ENCODE measurements at regions not wholly inside any gene's neighbourhood (a gene's known extent, or its start where the extent isn't known, plus 50 kb on each side); places are given as distances from the start of the nearest gene placed in this dataset.
"Not testable (repeated sequence)": the region's sequence is repeated elsewhere in the genome, so short reads cannot be mapped to it uniquely, and the experiment has no call there.

GRCh38 chr7:10439027-10439426 is 534.6 kb upstream of the PHF14 start:
- no peak for DNase-seq (ENCODE audit: low read depth)

- no peak for DNase-seq (ENCODE audit: low read depth)
Measured at GRCh38 chr7:10455936-10456335, 517.7 kb upstream of the PHF14 start.

DNA sequence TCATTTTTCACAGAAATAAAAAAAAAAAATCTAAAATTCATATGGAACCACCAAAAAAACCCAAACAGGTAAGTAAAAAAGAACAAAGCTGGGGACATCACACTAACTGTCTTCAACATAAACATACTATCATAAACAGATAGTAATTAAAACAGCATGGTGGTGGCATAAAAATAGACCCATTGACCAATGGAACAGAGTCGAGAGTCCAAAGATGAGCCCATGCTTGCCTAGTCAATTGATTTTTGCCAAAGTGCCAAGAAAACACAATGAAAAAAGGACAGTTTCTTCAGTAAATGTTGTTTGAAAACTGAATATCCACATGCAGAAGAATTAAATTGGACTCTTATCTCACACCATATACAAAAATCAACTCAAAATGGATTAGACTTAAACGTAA is 513.2 kb upstream of the PHF14 start:
- DNase-seq (ENCODE audit: low read depth), result no peak

- no peak for DNase-seq (ENCODE audit: low read depth)
Measured at GRCh38 chr7:10463701-10464100, 510.0 kb upstream of the PHF14 start.

DNA sequence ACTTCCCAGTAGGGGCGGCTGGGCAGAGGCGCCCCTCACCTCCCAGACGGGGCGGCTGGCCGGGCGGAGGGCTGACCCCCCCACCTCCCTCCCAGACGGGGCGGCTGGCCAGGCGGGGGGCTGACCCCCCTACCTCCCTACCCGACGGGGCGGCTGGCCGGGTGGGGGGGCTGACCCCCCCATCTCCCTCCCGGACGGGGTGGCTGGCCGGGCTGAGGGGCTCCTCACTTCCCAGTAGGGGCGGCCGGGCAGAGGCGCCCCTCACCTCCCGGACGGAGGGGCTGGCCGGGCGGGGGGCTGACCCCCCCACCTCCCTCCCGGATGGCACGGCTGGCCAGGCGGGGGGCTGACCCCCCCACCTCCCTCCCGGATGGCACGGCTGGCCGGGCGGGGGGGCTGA is 508.1 kb upstream of the PHF14 start:
- not testable (repeated sequence) for DNase-seq (ENCODE audit: low read depth)

DNA sequence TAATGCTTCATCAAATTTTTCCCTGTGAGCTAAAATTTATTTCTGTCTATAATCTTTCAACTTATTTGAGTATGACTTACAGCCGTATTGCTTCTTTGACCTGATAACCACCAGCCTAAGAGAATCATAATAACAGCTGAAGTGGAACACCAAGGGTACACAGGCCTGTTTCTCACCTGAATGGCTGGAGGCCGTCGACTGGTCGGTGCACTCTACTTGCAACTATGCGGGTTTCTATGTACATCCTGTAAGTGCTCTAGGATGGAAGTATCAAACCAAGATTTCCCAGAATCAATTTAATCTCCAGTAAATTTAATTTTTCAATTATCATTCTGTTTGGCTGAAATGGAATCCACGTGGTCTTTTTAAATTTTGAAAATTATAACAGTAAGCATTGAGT is 504.8 kb upstream of the PHF14 start:
- DNase-seq (ENCODE audit: low read depth), result no peak

DNA sequence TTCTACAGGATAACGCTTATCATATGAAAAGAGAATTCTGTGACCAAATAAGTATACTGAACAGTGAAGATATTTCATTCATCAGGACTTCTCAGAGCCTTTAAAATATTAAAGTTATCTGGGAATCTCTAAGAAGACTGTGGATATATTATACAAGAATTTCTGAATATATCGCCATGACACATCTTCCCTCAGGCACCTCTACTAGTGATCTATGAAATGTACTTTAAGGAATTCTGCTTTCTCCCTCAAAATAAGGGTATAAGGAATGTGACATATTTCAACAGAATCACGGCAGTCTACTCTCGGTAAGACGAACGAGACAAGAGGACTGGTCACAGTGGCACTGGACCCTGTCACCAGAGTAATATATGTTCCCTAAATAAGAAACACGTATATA is 504.2 kb upstream of the PHF14 start:
- no peak for DNase-seq (ENCODE audit: low read depth)

DNA sequence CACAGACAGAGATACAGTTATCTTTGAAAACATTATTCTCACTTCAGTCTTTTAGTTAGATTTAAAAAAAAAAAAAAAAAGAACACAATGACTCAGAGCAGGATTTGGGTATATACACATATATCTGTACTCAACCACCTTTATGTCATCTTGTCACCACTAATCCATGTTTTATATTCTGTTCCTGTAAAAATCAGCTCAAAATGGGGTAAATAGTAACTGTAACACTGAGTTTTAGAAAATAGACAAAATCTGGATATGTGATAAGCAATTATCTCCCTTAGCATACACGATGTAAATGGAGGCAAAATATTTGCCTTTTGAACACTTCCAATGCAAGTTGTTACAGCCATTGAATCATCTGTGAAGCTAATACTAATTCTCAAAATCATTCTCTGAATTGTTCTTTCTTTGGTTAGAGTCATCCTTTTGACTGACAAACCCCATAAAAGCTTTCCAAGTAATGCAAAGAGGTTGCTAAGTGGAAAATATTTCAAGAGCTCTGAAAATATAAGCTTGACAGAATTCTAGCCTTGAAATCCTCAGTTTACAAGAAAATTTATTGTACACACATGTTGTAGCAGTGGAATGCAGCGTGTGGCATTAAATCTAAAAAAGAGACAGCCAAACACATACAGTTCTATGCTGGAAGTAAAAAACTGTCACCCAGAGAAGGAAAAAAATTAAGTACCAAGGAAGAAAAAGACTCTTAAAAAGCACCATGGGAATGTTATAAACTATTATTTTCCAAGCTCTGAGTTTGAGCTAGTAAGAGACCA is 502.2 kb upstream of the PHF14 start:
- DNase-seq (ENCODE audit: low read depth), result no peak

- DNase-seq (ENCODE audit: low read depth), result no peak
Measured at GRCh38 chr7:10472115-10472514, 501.6 kb upstream of the PHF14 start.

DNA sequence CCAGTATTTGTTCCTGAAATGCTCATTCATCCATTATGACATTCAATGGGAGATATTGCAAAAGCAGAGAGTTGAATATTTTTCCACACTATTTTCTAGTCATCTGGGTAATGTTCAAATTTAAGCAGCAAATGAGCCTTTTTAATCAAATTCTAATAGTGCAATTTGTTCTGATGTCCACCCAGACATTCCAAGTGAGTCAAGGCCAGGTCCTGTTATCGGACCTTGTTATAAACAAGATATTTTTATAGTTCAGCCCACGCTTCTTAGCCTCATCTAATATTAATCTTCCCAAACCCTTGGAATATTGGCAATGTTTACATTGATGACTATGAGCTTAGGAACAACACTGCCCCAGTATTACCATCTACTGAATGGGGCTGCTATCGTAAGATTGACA is 500.1 kb upstream of the PHF14 start:
- DNase-seq (ENCODE audit: low read depth), result no peak

DNA sequence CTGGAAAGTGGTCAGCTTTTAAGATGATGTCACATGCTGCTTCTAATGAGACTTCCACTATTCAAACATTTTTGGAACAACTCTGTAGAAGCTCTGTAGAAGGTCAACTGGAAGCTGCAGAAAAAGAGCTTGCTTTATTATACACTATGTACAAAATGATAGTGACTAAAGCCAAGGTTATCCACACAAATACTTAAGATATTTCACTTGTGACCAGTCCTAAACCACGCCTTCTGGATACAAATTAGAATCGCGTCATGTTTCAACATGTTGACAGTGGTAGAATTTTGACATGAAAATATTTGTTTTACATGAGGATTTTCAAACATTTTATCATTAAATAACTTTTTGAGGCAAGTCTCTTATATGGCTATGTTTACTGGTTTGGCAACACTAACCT is 499.6 kb upstream of the PHF14 start:
- DNase-seq (ENCODE audit: low read depth), result peak; percentile 13

DNA sequence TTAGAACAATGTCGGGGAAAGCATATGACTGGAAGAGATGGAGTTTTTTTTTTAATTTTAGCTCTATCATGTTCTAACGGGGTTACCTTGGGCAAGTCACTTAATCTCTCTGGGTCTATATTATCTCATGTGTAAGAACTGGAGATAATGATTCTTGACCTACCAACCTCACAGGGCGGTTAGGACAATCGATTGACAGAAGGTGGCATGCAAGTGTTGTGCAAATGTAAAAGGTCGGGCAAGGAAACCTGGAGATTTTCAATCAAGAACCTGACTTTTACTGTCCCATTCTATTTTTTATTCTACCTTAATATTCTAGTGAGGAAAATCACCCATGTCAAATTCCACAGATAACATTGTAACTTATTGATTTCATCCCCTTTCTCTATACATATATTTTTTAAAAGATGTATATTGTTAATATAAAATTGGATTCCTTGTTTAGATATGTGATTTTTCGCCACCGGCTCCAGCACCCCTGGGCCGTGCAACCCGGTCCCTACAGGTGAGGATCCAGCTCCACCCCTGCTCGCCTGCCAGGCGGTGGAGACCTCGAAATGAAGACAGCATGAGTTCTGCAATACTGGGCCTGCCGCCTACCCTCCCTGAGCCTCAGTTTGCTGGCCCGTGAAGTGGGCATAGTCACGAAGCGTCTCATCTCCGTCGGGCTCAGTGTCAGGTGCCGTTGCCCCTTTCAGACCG is 497.6 kb upstream of the PHF14 start:
- DNase-seq (ENCODE audit: low read depth), result no peak

GRCh38 chr7:10476642-10477041 is 497.0 kb upstream of the PHF14 start:
- DNase-seq (ENCODE audit: low read depth), result no peak

DNA sequence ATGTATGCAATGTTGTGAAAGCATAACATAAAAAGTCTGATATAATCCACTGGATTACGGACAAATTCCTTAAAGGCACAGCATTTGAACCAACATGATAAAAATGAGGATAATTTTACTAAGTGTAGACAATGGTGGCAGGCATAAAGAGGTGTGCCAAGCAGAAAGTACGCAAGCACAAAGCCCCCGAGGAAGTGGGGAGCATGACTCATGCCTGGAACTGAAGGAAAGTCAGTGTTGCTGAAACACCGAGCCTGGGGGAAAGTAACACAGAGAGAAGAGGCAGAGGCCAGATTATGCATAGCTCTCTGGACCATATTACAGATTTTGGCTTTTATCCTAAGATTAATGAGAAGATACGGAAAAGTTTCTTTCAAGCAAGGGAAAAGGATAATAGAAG is 490.0 kb upstream of the PHF14 start:
- peak; percentile 77 for DNase-seq (ENCODE audit: low read depth)

DNA sequence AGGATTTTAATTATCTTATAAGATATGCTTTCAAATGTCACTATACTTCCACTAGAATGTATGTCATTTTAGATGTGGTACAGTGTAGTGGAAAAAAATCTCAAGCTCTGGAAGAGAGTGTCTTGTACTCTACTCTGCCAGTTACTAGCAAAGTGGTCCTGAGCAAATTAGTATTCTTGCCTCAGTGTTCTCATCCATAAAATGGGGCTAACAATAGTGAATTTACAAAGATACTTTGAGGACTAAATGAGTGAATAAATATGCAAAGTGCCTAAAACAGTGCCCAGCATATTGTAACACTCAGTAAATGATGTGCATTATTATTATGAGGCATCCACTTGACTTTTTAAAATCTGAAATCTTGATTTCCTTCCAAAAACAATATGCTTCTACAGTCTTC is 488.9 kb upstream of the PHF14 start:
- no peak for DNase-seq (ENCODE audit: low read depth)

DNA sequence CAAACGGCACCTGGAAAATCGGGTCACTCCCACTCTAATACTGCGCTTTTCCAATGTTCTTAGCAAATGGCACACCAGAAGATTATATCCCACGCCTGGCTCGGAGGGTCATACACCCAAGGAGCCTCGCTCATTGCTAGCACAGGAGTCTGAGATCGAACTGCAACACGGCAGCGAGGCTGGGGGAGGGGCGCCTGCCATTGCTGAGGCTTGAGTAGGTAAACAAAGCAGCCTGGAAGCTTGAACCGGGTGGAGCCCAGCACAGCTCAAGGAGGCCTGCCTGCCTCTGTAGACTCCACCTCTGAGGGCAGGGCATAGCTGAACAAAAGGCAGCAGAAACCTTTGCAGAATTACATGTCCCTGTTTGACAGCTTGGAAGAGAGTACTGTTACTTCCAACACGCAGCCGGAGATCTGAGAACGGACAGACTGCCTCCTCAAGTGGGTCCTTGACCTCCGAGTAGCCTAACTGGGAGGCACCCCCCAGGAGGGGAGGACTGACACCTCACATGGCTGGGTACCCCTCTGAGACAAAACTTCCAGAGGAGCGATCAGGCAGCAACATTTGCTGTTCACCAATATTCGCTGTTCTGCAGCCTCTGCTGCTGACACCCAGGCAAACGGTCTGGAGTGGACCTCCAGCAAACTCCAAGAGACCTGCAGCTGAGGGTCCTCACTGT is 472.3 kb upstream of the PHF14 start:
- not testable (repeated sequence) for DNase-seq (ENCODE audit: low read depth)

DNA sequence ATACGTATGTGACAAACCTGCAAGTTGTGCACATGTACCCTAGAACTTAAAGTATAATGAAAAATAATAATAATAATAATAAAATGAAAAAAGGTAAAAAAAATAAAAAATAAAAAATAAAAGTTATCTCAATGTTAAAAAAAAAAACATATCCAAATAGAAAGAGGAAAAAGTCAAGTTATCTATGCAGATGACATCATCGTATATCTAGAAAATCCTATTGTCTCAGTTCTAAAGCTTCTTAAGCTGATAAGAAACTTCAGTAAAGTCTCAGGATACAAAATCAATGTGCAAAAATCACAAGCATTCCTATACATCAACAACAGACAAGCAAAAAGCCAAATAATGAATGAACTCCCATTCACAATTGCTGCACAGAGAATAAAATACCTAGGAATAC is 466.6 kb upstream of the PHF14 start:
- DNase-seq (ENCODE audit: low read depth), result no peak

- DNase-seq (ENCODE audit: low read depth), result no peak
Measured at GRCh38 chr7:10521306-10521705, 452.4 kb upstream of the PHF14 start.

DNA sequence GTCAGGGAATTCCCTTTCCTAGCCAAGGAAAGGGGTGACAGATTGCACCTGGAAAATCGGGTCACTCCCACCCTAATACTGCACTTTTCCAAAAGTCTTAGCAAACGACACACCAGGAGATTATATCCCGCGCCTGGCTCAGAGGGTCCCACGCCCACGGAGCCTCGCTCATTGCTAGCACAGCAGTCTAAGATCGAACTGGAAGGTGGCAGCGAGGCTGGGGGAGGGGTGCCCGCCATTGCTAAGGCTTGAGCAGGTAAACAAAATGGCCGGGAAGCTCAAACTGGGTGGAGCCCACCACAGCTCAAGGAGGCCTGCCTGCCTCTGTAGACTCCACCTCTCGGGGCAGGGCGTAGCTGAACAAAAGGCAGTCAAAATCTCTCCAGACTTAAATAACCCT is 440.2 kb upstream of the PHF14 start:
- DNase-seq (ENCODE audit: low read depth), result not testable (repeated sequence)

GRCh38 chr7:10536561-10536960 is 437.1 kb upstream of the PHF14 start:
- no peak for DNase-seq (ENCODE audit: low read depth)

DNA sequence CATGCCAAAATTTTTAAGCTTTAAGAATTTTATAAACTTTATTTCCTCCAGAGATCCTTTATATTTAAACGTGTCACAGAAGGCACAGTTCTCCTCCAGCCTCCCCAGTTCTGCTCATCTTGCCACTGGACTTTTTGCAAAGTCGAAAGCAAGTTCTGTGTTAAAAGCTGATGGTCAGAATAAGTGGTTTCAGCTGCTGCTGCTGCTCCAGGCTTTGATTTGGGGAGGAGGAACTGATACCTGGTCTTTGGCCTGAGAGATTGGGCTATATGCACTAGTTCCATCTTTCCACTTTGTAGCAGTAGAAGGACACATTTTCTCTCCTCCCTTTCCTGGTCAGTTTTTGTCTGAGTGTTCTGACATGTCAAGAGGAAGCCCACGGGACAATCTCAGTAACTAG is 435.9 kb upstream of the PHF14 start:
- DNase-seq (ENCODE audit: low read depth), result no peak

- no peak for DNase-seq (ENCODE audit: low read depth)
Measured at GRCh38 chr7:10557375-10557774, 416.3 kb upstream of the PHF14 start.

DNA sequence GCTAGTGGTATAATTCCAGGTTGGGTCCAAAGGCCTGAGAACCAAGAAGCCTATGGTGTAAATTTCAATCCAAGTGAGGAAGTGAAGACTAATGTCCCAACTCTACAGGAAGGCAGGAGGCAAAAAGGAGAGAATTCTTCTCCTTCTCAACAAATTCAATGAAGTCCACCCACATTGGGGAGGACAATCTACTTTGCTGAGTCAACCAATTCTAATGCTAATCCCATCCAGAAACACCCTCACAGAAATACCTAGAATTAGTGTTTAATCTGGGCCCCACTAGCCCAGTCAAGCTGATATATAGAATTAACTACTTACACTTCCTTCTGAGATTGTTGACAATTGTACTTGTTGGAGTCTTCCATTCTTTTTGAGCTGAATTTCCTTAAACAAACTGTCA is 413.2 kb upstream of the PHF14 start:
- DNase-seq (ENCODE audit: low read depth), result no peak
